HS-5 (cell line): ENCODE measurements at regions not wholly inside any gene's neighbourhood (a gene's known extent, or its start where the extent isn't known, plus 50 kb on each side); places are given as distances from the start of the nearest gene placed in this dataset.

Experiments
- DNase-seq: peaks from one replicate; pipeline ENCODE4 v3.0.0-alpha.2; 2012; ENCODE audit warnings: low read depth

DNA sequence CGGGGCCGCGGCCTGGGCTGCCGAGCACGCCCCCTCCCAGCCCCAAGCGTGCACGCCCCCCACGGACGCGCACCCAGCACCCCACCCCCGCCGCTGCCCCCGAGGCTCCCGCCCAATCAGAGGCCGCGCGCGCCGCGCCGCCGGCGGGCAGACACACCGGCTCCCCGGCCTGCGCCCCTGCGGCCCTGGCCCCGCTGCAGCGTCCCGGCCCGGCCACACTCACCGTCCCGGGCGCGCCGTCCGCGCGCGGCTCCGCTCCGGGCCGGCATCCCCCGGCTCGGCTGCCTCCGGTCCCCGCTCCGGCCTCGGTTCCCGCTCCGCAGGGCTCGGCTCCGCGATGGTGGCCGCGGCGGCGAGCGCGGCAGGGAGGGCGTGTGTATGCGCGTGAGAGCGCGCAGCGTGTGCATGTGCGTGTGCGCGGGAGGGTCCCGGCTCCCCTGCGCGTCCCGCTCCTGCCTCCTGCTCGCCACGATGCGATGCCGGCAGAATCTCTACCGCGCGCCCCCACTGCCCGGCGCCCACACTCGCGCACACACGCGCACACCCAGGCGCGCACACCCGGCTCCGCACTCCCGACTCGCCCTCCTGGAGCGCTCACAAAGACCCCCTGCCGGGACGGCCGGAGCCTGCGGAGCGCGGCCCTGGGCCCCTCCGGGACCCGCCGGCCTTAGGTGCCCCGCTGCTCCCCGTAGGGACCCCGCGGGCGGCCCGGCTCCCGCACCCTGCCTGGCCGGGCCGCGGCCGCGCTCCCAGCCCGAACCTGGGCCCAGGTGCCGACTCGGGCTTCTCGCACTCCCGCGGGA, 186.5 kb upstream of the LINGO1 start:
- no peak for DNase-seq

DNA sequence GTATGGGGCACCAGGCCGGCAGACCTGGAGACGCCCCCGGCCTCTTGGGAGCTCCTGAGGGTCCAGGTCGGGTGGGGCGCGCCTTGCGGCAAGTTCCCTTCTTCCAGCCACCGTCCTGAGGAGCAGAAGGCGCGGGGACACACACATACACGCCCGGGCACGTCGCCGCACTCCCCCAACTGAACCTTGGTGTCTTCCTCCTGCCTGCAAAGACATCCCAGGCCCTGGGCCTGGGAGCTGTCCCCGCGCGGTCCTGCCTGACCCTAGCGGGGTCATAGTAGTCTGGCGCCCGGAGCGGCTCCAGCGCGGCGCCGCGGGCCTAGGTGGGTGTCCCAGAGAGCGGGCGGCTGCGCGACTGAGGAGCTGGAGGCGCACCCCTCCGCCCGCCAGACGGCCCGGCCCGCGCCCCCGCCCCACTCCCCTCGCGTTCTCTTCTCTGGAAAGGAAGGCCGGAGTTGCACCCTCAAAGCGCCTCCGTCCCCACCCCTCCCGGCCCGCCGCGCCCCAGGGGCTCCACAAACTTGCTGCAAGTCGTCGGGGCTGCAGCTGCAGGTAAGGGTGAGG, 185.9 kb upstream of the LINGO1 start:
- no peak for DNase-seq

DNA sequence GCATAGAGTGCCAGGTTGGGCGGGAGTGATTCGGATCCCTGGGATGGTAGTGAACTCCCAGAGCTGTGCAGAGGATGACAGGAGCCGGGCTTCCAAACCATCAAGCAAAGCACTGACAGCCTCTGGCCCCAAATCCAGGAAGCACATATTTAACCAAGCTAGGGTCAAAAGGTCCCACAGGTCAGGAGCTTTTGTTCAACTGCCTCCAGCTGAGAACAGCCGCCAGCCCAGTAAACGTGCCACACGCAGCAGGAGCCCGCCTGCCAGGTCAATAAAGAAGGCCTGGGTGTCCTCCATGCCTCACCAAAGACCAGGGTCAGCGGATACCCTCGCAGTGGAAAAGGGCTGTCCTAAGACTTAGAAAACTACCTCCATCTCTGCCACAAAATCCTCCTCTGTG, 184.7 kb upstream of the LINGO1 start:
- DNase-seq, result no peak

DNA sequence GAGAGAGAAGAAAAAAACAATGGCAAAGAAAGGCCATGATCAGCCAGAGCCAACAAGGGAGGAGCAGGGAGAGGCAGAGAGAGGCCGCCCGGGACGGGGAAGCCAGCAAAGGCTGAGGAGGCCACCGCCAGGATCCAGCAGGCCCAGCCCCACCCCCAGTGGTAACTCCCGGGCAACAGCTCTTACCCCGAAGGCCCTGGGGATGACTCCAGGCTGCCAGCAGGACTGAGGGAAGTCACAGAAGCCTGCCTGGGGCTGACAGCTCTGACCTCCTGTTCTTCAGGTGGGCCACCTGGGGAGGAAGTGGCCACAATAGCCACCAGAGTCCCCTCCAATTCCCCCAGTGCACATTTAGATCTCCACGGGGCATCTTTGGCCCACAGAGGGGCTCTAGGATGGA, 184.3 kb upstream of the LINGO1 start:
- no peak for DNase-seq

DNA sequence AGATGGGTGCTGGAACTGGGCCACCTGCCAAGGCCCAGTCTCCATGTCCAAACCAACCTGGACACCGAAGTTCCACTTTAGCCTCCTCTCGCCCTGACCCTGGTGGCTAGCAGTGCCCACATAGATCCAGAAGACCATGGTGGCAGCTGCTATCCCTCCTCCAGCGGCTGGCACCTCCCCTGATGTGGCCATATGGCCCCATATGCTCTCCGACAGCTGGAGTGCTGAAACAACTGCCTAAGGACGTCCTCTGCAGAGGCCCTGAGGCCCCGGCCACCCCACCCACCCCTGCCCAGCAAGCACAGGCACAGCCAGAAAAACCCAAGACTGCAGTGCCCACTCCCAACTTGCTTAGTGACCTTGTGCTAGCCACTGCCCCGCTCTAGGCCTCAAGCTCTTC, 182.3 kb upstream of the LINGO1 start:
- no peak for DNase-seq

DNA sequence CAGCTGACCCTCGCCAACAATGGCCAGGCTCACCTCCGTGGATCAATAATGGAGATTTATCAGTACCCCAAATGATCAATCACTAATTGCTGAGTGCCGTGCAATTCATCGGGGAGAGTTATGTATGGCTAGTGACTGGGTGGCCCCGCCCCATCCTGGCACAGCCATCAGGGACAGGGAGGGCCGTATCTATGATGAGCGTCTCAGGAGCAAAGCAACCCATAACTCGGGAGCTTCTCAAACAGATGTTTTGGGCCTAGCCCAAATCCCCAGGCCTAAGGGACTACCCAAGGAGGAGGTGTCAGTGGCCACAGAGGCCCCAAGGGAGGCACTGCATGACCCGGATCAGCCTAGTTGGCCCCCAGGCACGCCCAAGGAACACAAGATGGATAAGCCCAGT, 180.0 kb upstream of the LINGO1 start:
- DNase-seq, result no peak

DNA sequence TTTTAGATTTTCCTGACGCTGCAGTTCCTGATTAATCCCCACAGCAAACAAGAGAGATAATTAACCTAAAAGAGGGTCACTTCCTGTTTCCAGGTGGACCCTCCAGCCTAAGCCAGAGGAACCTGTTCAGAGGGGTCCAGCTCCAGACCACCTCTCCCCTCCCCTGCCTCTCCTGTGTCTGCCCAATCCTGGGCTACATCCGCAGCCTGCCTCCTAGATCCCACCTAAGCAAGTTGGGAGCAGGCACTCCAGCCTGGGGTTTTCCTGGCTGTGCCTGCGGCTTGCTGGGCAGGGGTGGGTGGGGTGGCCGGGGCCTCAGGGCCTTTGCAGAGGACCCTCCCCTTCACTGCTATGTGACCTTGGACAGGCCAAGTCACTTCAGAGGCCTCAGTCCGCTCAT, 178.6 kb upstream of the LINGO1 start:
- no peak for DNase-seq

DNA sequence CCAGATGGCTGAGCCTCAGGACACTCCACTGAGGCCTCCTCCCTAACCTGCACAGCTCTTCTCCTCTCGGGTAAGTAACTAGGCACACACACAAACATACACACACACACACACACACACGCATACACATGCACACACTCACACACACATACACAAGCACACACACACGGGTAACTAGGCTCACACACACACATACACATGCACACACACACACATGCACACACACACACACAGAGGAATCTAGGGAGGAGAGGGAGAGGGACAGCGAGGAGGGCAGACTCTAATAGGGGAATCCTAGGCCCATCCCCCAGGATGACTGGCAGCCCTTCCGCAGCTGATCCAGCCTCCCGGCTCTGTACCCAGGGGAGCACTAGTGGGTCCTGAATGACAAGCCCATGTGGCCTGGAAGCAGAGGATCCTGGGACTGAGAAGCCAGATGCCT, 177.4 kb upstream of the LINGO1 start:
- no peak for DNase-seq

DNA sequence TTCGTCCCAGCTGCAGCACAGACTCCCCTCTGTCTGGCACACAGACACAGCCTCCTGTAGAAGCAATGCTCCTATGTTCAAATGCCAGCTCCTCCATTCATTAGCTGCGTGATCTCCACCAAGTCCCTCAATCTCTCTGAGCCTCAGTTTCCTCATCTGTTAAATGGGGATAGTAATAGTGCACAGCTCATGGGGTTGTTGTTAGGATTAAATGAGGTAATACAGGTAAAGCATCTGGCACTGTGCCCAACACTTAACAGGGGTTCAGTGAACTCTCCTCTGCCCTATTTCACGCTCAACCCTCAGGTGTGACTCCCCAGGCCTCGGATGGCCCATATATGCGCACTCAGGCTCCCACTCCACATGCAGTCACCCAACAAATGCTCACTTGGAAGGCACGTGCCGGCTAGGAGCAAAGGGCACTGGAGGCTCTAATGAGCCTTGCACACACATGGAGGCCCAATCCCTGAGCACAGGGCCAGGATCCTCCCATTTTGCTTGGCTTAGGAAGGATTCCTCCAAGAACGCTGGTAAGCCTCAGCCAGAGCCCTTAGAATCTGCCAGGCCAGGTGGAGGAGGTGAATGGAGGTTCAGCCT, 176.0 kb upstream of the LINGO1 start:
- no peak for DNase-seq

DNA sequence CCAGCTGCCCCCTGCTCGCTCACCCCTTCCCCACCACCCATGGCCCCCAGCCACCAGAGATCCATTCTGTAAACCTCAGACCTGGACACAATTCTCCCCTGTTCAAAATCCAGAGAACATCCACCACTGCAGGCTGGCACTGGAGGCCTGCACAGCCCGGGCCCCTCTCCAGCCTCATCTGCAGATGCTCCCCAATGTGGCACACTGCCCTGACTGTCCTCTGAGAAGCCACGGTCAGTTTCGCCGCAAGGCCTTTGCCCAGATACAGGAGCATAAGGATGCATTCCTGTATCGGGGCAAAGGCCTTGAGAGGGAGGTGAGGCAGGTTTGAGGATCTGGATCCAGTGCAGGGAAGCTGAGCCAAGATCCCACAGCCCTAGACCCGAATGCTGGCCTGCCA, 175.4 kb upstream of the LINGO1 start:
- DNase-seq, result no peak

DNA sequence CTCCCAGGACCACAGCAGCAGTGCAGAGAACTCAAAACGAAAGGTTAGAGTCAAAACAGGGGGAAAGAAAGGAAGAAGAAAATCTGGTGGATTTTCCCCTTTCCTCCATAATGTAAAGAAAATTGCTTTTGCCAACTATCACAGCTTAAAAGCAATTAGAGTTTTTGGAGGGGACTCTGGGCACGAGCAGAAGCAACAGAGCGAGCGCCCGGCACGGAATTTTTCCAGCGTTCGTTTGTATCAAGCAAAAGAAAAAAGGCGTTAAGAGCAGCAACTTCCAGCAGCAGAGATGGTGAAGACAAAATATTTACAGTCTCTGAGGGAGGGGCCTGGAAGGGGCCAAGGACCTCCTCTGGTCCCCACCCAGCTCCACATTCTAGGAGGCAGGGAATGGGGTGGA, 174.9 kb upstream of the LINGO1 start:
- no peak for DNase-seq

DNA sequence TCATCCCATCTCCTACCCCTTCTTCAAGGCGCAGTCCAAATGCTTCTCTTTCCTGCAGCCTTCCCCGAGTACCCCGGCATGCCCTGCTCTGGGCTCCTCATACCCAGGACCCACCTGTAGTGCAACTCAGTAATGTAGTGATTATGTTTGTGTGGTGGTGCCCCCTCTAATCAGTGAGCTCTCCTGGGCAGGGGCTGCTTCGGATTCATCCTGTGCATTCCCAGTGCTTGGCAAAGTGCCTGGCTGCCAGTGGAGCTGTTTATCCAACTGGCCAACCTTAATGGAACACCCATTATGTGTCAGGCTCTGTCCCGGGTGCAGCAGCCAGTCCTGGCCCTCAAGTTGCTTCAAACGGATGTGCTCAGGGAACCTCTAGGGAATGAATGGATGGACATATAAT, 174.4 kb upstream of the LINGO1 start:
- no peak for DNase-seq

DNA sequence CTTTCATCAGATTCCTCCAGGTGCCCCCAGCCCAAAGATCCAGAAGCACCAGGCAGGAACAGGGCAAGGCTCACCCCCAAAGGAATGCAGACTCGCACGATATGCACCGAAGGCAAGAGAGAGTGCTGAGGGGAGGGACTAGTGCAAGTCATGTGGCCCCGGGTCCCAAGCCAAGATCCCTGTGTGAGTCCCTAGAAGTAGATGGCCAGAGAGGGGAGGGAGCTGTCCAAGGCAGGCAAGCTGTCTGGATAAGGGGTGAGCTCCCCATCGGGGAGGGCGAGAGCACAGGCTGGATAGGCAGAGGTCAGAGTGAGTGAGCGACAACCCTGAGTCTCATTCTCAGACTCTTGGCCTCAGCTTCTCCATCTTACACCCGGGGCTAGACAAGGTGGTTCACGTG, 171.5 kb upstream of the LINGO1 start:
- no peak for DNase-seq

DNA sequence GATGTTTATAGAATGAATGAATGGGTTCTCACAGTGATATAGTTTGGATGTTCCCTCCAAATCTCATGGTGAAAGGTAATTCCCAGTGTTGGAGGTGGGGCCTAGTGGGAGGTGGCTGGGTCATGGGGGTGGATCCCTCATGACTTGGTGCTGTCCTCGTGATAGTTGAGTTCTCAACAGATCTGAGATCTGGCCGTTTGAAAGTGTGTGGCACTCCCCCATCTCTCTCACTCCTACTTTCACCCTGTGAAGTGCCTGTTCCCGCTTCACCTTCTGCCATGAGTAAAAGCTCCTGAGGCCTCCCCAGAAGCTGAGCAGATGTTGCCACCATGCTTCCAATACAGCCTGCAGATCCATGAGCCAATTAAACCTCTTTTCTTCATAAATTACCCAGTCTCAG, 170.8 kb upstream of the LINGO1 start:
- DNase-seq, result no peak

DNA sequence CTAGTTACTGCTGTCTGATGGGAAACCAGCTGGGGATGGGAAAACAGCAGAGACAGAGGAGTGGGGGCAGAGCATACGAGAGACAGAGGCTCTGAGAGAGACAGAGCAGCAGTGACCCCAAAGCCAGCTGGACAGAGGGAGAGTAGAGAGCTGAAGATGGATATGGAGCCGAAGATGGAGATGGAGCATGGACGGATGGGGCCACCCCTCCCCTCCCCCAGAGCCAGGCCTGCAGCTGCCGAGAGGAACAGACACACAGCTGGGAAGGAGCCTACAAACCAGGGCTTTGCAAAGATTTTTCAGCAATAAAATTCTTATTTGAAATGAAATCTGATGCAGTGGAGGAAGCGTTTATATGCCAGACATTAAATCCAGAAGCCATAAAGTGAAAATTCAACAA, 167.6 kb upstream of the LINGO1 start:
- no peak for DNase-seq

DNA sequence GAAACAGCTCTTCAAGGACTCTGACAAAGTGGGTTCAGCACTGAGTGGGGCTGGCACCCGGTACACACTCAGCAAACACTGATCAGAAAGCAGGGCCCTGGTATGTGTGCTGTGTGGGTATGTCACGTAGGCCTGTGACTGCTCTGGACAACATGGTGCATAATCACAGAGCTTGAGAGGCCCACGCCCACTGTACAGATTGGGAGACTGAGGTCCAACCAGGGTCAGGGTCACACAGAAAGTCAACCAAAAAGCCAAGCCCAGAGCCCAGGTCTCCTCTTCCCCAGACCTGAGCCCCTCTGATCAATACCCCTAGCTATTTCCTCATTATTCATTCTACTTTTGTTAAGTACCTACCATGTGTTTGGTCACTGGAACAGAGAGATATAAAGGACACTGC, 166.1 kb upstream of the LINGO1 start:
- no peak for DNase-seq

DNA sequence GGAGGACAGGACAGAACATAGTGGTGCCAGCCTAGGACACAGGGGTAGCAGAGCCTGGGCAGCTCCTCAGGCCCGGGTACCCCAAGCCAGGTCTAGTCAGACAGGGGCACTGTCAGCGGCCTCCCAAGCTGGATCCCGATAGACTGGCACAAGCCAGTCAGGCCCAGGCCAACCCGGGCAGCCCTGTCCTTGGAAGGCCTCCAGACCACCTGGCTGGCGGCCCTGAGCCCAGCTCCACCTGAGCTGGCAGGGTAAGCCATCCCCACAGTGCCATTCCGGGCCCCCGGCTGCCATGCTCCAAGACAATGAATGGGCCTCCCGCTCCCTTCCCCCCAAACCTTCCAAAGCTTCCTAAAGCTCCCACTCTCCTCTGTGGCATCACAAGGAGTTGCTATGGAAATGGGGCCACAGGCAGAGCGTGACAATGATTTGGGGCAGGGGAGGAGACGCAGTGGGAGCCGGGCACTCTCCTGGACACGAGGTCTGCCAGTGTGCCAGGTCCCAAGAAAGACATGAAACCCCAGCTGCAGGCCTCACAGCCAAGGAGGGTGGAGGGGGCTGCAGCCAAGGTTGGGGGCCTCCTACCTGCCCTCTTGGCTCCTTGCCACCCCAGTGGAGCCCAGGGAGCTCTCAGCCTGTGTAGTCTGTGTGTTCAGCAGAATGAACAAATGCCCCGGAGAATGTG, 165.6 kb upstream of the LINGO1 start:
- DNase-seq, result no peak

DNA sequence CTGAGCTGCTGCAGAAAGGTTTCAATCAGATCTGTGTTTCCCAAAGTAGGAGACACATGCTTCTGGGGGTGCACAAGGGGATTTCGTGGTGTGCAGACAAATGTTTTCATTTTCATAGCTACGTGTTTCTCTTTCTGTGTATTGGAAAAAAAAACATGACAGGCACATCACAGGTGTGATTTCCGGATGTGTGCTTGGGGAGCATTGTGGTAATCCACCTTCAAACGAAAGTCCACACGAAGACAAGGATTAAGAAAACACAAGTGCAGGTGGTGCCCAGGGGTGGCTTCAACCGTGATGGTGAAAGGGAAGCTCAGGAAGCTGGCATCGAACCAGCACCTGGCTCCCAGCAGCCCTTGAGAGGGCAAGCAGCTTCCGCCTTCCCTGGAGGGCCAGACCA, 164.6 kb upstream of the LINGO1 start:
- DNase-seq, result no peak

DNA sequence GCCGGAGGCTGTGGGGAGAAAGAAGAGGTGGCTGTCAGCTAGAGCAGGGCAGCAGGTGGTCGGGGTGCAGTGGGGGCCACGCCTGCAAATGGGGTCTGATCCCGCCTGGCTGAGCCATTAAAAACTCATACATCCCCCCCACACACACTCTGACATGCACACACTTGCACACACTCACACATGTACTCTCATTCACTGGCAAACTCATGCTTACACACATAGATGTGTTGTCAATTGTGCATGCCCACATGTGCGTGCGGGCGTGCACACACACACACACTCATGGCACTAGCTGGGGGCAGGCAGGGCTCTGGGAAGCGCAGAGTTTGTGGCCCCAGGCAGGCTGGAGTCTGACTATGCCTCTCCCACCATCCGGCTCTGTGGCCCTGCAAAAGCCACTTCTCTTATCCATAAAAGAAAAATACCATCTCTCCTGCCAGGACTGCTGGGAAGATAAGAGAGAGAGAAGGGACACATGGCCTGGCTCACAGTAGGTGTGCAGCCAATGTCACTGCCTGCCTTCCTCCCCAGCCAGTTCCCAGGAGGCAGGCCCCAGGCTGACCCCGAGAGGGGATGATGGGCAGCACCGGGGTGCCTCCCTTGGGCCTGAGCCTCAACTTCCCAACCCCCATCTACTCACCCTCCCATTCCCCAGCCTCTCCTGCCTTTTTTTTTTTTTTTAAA, 163.5 kb upstream of the LINGO1 start:
- DNase-seq, result no peak

DNA sequence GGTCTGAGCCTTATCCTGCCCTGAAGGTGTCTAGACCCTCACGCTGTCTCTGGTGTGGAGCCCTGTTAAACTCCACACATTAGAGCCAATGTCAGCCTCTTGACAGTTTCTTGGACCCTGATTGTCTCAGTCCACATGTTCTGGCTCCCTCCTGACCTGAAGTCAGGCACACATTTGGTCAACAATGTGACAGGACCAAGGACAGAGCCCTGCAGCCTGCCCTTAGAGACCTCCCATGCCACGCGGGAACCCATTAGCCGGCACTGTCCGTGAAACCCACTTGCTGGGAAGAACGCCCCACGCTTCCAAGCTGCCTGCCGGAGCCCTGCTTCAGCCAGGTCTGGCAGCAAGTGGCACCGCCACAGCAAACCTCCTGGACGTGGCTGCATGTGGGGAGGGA, 162.7 kb upstream of the LINGO1 start:
- DNase-seq, result no peak

DNA sequence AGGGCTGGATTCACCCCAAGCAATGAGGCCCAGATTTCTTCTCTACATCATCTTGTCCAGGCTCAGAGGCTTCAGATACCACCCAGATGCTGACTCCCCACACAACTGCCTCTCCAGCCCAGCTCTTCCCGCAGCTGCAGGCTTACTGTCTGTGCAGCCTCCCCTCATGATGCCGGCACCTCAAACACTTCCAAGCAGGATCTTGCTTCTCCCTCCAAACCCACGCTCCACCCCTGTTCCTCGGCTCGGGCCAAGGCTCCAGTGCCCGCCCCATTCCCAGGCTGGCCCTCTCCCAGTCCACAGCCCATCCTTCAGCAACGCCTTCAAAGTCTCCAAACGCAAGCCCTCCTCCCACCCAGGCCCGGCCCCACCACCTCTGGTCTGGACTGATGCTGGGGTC, 159.2 kb upstream of the LINGO1 start:
- DNase-seq, result no peak

DNA sequence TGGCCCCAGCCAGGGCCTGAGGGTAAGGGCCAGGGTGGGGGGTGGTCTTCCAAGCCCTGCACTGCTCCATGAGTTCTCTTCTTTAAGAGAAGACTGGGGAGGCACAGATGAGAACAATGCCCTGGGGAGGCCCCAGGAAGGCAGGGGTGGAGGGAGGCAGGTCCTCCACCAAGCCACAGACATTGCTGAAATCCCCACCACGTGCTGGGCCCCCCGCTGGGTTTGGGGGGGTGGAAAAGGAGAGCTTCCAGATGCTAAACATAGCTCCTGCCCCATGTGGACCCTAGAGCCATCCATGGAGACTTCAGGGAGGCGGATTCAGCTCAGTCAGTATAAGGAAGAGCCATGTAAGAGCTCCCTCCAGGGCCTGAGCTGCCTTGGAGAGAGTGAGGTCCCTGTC, 157.8 kb upstream of the LINGO1 start:
- DNase-seq, result no peak

DNA sequence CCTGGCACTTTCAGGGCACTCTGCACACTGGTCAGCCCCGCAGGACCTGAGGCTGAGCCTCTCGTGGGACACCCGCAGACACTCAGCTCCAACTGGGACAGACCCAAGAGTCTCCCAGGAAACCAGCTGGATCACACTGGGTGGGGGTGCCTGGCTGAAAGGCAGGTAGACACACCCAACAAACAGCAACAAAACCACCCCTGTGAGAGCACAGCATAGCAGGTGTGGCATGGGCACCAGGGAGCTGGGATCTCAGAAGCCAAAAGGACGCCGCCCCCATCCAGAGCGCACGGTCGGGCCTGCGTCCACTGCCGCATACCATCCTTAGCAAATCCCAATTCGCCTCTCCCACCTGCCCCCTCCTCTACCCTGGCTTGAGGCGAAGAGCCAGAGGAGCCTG, 154.2 kb upstream of the LINGO1 start:
- no peak for DNase-seq
